Medulla oblongata (tissue), 1 donor: ENCODE measurements at regions not wholly inside any gene's neighbourhood (a gene's known extent, or its start where the extent isn't known, plus 50 kb on each side); places are given as distances from the start of the nearest gene placed in this dataset.

Experiments
- DNase-seq: peaks from one replicate; pipeline ENCODE4 v3.0.0-alpha.2; 2015; ENCODE audit errors: extremely low spot score

- DNase-seq = peak; percentile 79
Measured at GRCh38 chr1:94592571-94592920, 51.0 kb upstream of the F3 start.

DNA sequence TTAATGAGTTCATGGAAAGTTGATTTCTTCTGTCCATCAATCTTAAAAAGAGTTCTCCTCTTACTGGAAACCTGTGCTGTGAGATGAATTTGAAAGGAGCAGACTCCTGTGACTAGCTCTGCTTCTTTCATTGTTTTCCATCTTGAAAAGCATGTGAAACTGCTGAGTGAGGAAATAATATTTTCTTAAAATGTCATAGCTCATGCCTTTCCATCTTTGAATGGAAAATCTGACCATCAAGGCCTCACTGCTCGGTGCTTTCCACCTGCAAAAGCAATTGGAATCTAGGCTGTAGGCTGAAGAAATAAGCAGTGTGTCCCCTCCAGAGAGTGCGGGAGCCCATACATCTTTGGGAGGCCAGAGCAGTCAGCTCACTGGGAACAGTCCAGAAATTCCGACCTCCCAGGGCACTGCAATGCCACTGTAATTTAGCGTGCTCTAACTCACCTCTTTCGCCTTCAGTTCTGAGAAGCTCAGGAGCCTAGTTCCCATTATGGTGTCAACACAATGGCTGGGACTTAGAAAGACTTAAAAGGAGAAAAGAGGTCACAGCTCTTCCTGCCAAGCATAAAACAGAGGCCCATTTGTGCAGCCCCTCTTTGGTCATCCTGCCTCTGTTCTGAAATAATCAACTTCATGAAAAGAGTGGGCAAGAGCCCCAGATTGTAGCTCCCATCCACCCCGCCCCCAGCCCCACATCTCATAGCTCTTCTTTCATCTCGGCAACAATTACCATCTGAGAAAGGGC is 50.4 kb upstream of the F3 start:
- DNase-seq = peak; percentile 81
